Aorta (tissue), 5 donors: ENCODE measurements at regions not wholly inside any gene's neighbourhood (a gene's known extent, or its start where the extent isn't known, plus 50 kb on each side); places are given as distances from the start of the nearest gene placed in this dataset.

ENCODE experiments used
- ATAC-seq: fragments of 200-7000 bp; cut with Tn5 transposase; one replicate; pipeline ENCODE4 v1.9.1; 2022; ENCODE audit warnings: moderate library complexity; ENCODE audit not compliant: low FRiP score
- DNase-seq, 2 donors: peaks; one replicate each; pipeline ENCODE4 v3.0.0-alpha.2; 2020
- H3K27ac ChIP-seq, 2 donors: one replicate each; pipeline ENCODE4 v1.5.1; 2013; ENCODE audit warnings: low read length in 2 of 2, mild to moderate bottlenecking in 2 of 2, moderate library complexity in 2 of 2, control low read depth in 1 of 2, inconsistent platforms in 1 of 2, low read depth in 1 of 2
- H3K27me3 ChIP-seq, 2 donors: one replicate each; pipeline ENCODE4 v1.6.1; 2013; ENCODE audit warnings: control low read depth in 1 of 2, low read length in 1 of 2, mild to moderate bottlenecking in 1 of 2, moderate library complexity in 1 of 2; ENCODE audit not compliant: insufficient read depth in 2 of 2, control insufficient read depth in 1 of 2
- H3K36me3 ChIP-seq, 2 donors: one replicate each; pipeline ENCODE4 v1.6.1; 2013; ENCODE audit warnings: control low read depth in 1 of 2, low read length in 1 of 2, mild to moderate bottlenecking in 1 of 2; ENCODE audit not compliant: insufficient read depth in 2 of 2, control insufficient read depth in 1 of 2
- H3K4me1 ChIP-seq, 2 donors: one replicate each; pipeline ENCODE4 v1.6.1; 2013; ENCODE audit warnings: low read length in 2 of 2, control low read depth in 1 of 2, mild to moderate bottlenecking in 1 of 2, moderate library complexity in 1 of 2; ENCODE audit not compliant: insufficient read depth in 2 of 2, control insufficient read depth in 1 of 2
- H3K4me3 ChIP-seq, 2 donors: one replicate each; pipeline ENCODE4 v1.5.1; 2013; ENCODE audit warnings: low read length in 2 of 2, control low read depth in 1 of 2, mild to moderate bottlenecking in 1 of 2
- H3K9me3 ChIP-seq: one replicate; pipeline ENCODE4 v1.6.1; 2013; ENCODE audit warnings: mild to moderate bottlenecking, low read length; ENCODE audit not compliant: control insufficient read depth
- WGBS, 2 donors: extraction: QIAGEN DNeasy Blood & Tissue Kit; methylation state at CpG; one replicate each; pipeline ENCODE4 v1.1.7; 2013; 5-methylcytosine and 5-hydroxymethylcytosine counted together
- intact Hi-C, 2 donors: fragments of 100-400 bp; cut with DNase I; formaldehyde crosslinking; loops; one replicate each; pipeline versions ENCODE4 v1.14.2 to v1.15.0; 2022
- donor health status: healthy with polysubstance abuse.
- donor health status: Bipolar disorder and iron deficiency.
- donor health status: DM: no; HTN: no; CAD: no.
- donor health status: DM: no; HTN: no; CAD: no.
- donor health status: DM: yes; HTN: yes; CAD: no.

- Histone ChIP-seq H3K9me3 (no peaks in the 10 kb centered on the region), H3K4me3 (no peak overlapping the region), H3K27me3 (no peaks in the 10 kb centered on the region), H3K4me1 (no peaks in the 10 kb centered on the region), H3K27ac (no peak overlapping the region), H3K36me3 (no peaks in the 10 kb centered on the region)
- intact Hi-C loops: no loop called here
- no peak for DNase-seq
- no peak for ATAC-seq
Observed at GRCh38 chr11:23010790-23011335, 150.6 kb upstream of the CCDC179 start.

- Histone ChIP-seq H3K4me1 (no peaks in the 10 kb centered on the region), H3K27me3 (no peaks in the 10 kb centered on the region), H3K36me3 (no peaks in the 10 kb centered on the region), H3K4me3 (no peak overlapping the region), H3K27ac (no peak overlapping the region), H3K9me3 (no peaks in the 10 kb centered on the region)
- ATAC-seq: no peak
- DNase-seq: no peak
- 96 to 98% methylated on average over 2 of the region's 2 CpGs for WGBS, 2 donors
- intact Hi-C loops: no loop called here
Observed at GRCh38 chr11:23012930-23013329, 152.7 kb upstream of the CCDC179 start.

DNA sequence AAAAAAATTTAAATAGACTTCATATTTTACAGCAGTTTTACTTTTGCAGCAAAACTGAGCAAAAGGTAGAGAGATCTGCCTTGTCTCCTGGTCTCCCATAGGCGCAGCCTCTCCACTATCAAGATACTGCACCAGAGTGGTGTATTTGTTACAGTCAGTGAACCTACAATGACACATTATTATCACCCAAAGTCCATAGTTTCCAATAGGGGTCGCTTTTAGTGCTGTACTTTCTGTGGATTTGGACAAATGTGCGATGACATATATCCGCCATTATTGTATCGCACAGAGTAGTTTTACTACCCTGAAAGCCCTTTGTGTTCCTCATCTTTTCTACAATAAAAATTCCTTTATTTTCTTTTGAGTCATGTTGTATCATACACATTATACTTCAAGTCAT, 153.2 kb upstream of the CCDC179 start:
- H3K9me3 ChIP-seq: no peaks in the 10 kb centered on the region

GRCh38 chr11:23021287-23021863, 161.1 kb upstream of the CCDC179 start:
- Histone ChIP-seq H3K36me3 (no peaks in the 10 kb centered on the region), H3K27me3 (no peaks in the 10 kb centered on the region), H3K9me3 (no peaks in the 10 kb centered on the region), H3K4me3 (no peak overlapping the region), H3K4me1 (no peaks in the 10 kb centered on the region), H3K27ac (no peak overlapping the region)
- 40% methylated on average over 4 of the region's 4 CpGs for WGBS, 2 donors
- intact Hi-C loops: no loop called here
- no peak for ATAC-seq
- no peak for DNase-seq

More for the DNA sequence above, 153.2 kb upstream of the CCDC179 start:
- Histone ChIP-seq H3K4me3 (no peak overlapping the region), H3K36me3 (no peaks in the 10 kb centered on the region), H3K27me3 (no peaks in the 10 kb centered on the region), H3K4me1 (no peaks in the 10 kb centered on the region), H3K27ac (no peak overlapping the region)
- no peak for DNase-seq
- WGBS, 2 donors: 89 to 94% methylated on average over 5 of the region's 5 CpGs
- intact Hi-C loops: no loop called here
- no peak for ATAC-seq

GRCh38 chr11:23022854-23023253, 162.6 kb upstream of the CCDC179 start:
- 86 to 94% methylated on average over 3 of the region's 3 CpGs for WGBS, 2 donors
- no peaks in the 10 kb centered on the region for H3K36me3 ChIP-seq
- DNase-seq: no peak
- H3K27ac ChIP-seq: no peak overlapping the region
- H3K4me3 ChIP-seq: no peak overlapping the region
- no peak for ATAC-seq
- no peaks in the 10 kb centered on the region for H3K9me3 ChIP-seq
- intact Hi-C loops: no loop called here
- no peaks in the 10 kb centered on the region for H3K27me3 ChIP-seq
- H3K4me1 ChIP-seq: no peaks in the 10 kb centered on the region

- H3K9me3 ChIP-seq: no peaks in the 10 kb centered on the region
- WGBS, 2 donors: 85 to 86% methylated on average over 2 of the region's 2 CpGs
- H3K4me1 ChIP-seq: no peaks in the 10 kb centered on the region
- DNase-seq: no peak
- intact Hi-C loops: no loop called here
- no peaks in the 10 kb centered on the region for H3K36me3 ChIP-seq
- H3K27ac ChIP-seq: no peak overlapping the region
- no peak overlapping the region for H3K4me3 ChIP-seq
- no peaks in the 10 kb centered on the region for H3K27me3 ChIP-seq
- no peak for ATAC-seq
Observed at GRCh38 chr11:23023319-23023718, 163.0 kb upstream of the CCDC179 start.

DNA sequence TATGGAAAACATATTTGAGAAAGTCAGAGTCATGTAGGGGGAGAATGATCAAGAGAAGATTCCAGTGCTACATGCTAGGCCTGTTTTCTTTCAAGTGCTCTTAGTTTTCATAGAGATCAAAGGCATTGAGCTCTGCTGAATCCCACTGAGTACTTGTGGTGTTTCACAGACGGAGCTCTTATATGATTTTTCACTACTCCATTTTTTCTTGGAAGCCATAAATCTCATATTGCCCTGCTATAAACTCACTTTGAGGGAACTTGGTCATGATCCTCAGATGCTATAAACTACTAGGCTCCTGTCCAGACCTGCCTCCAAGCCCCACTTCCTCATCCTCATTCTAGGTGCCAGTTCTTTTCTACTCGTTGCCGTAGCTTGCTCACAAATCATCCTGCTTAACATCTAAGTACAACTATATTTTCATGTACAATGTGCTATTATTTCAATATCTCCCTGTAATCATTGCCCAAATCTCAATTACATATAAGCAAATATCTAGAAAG, 180.8 kb upstream of the CCDC179 start:
- Histone ChIP-seq H3K27ac (no peak overlapping the region), H3K9me3 (no peaks in the 10 kb centered on the region), H3K36me3 (no peaks in the 10 kb centered on the region), H3K4me3 (no peak overlapping the region), H3K4me1 (no peaks in the 10 kb centered on the region), H3K27me3 (no peaks in the 10 kb centered on the region)
- WGBS, 2 donors: 59 to 79% methylated on average over 3 of the region's 3 CpGs
- ATAC-seq: no peak
- intact Hi-C loops: no loop called here
- no peak for DNase-seq

DNA sequence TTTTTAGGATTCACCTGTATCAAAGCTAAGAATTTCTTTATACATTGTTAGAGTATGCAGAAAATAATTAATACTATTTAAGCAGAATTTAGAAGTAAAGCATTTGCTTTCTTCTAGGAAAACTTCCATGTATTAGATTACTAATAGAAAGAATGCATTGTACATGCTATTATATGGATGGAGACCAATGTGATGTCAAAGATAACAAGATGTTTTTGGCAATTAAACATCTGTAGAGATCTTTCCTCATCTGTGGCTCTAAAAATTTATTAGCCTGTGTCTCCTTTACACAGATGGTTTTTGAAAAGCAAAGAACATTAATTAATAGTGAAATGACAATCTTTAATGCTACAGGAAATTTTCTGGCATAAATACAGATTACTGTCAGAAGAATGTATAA, 198.4 kb upstream of the CCDC179 start:
- no peaks in the 10 kb centered on the region for H3K9me3 ChIP-seq
- intact Hi-C loops: no loop called here
- H3K4me3 ChIP-seq: no peak overlapping the region
- DNase-seq (no peak), ATAC-seq (no peak)
- no peak overlapping the region for H3K27ac ChIP-seq
- H3K4me1 ChIP-seq: no peaks in the 10 kb centered on the region
- no peaks in the 10 kb centered on the region for H3K27me3 ChIP-seq
- no peaks in the 10 kb centered on the region for H3K36me3 ChIP-seq

- ATAC-seq (no peak), DNase-seq (no peak)
- Histone ChIP-seq H3K36me3 (no peaks in the 10 kb centered on the region), H3K27me3 (no peaks in the 10 kb centered on the region), H3K9me3 (no peaks in the 10 kb centered on the region), H3K27ac (no peak overlapping the region), H3K4me3 (no peak overlapping the region), H3K4me1 (no peaks in the 10 kb centered on the region)
- intact Hi-C loops: no loop called here
Observed at GRCh38 chr11:23063276-23063675, 203.0 kb upstream of the CCDC179 start.
